ENCODE measurements at regions not wholly inside any gene's neighbourhood (a gene's known extent, or its start where the extent isn't known, plus 50 kb on each side); places are given as distances from the start of the nearest gene placed in this dataset.

DNA sequence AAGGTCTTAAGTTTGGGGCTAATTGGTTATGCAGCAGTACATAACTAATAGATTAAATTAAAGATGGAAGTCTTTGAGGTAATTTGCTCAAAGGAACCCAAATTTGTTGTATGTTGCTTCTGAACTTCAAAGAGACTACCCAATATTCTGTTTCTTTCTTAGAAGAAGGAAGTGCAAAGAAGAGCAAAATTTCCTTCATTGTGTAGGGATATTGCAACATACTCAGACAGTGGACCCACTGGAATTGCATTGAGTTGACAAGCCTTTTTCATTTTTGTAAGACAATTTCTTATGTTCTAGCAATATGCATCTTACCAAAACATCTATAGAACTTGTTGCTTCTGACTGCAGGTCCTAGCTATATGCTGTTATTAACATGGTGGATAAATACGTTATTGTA, 527.8 kb downstream of the SH2D4B start:
- TF ChIP-seq, protein P1, sequence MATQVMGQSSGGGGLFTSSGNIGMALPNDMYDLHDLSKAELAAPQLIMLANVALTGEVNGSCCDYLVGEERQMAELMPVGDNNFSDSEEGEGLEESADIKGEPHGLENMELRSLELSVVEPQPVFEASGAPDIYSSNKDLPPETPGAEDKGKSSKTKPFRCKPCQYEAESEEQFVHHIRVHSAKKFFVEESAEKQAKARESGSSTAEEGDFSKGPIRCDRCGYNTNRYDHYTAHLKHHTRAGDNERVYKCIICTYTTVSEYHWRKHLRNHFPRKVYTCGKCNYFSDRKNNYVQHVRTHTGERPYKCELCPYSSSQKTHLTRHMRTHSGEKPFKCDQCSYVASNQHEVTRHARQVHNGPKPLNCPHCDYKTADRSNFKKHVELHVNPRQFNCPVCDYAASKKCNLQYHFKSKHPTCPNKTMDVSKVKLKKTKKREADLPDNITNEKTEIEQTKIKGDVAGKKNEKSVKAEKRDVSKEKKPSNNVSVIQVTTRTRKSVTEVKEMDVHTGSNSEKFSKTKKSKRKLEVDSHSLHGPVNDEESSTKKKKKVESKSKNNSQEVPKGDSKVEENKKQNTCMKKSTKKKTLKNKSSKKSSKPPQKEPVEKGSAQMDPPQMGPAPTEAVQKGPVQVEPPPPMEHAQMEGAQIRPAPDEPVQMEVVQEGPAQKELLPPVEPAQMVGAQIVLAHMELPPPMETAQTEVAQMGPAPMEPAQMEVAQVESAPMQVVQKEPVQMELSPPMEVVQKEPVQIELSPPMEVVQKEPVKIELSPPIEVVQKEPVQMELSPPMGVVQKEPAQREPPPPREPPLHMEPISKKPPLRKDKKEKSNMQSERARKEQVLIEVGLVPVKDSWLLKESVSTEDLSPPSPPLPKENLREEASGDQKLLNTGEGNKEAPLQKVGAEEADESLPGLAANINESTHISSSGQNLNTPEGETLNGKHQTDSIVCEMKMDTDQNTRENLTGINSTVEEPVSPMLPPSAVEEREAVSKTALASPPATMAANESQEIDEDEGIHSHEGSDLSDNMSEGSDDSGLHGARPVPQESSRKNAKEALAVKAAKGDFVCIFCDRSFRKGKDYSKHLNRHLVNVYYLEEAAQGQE (IDR thresholded peaks at IDR 0.05; ENCODE audit: low read depth, low read length): no peak
- TF ChIP-seq EP300 (IDR thresholded peaks at IDR 0.05; ENCODE audit: borderline replicate concordance in 1 of 2, low read depth in 1 of 2, low read length in 1 of 2) (no peak), SIN3A (IDR thresholded peaks at IDR 0.05; ENCODE audit: borderline replicate concordance, low read depth, low read length) (no peak), FOXM1 (IDR thresholded peaks at IDR 0.05; ENCODE audit: low read depth) (no peak), TCF12 (IDR thresholded peaks at IDR 0.05) (no peak)
- TF ChIP-seq, protein P2, sequence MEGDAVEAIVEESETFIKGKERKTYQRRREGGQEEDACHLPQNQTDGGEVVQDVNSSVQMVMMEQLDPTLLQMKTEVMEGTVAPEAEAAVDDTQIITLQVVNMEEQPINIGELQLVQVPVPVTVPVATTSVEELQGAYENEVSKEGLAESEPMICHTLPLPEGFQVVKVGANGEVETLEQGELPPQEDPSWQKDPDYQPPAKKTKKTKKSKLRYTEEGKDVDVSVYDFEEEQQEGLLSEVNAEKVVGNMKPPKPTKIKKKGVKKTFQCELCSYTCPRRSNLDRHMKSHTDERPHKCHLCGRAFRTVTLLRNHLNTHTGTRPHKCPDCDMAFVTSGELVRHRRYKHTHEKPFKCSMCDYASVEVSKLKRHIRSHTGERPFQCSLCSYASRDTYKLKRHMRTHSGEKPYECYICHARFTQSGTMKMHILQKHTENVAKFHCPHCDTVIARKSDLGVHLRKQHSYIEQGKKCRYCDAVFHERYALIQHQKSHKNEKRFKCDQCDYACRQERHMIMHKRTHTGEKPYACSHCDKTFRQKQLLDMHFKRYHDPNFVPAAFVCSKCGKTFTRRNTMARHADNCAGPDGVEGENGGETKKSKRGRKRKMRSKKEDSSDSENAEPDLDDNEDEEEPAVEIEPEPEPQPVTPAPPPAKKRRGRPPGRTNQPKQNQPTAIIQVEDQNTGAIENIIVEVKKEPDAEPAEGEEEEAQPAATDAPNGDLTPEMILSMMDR (IDR thresholded peaks at IDR 0.05): no peak
- TF ChIP-seq, protein P3, sequence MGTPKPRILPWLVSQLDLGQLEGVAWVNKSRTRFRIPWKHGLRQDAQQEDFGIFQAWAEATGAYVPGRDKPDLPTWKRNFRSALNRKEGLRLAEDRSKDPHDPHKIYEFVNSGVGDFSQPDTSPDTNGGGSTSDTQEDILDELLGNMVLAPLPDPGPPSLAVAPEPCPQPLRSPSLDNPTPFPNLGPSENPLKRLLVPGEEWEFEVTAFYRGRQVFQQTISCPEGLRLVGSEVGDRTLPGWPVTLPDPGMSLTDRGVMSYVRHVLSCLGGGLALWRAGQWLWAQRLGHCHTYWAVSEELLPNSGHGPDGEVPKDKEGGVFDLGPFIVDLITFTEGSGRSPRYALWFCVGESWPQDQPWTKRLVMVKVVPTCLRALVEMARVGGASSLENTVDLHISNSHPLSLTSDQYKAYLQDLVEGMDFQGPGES (IDR thresholded peaks at IDR 0.05; ENCODE audit: low read depth, low read length): no peak
